Endothelial cell of umbilical vein (primary cell): ENCODE measurements at regions not wholly inside any gene's neighbourhood (a gene's known extent, or its start where the extent isn't known, plus 50 kb on each side); places are given as distances from the start of the nearest gene placed in this dataset.
"Not testable (repeated sequence)": the region's sequence is repeated elsewhere in the genome, so short reads cannot be mapped to it uniquely, and the experiment has no call there.

Experiments used
- BruUV-seq: library from RNA; stranded (reverse); fragments of 400-500 nt; replicated peaks from 2 replicates; lab custom pipeline; 2021; lab: Mats Ljungman, UMichigan
- CTCF ChIA-PET: fragments of 300-600, 350-600 bp; sonication (Branson Sonifier 250); formaldehyde crosslinking; loops from one replicate; lab custom pipeline; 2021; ENCODE audit warnings: antibody characterized with exemption, inconsistent platforms; lab: Charles Lee
- POLR2A ChIA-PET: fragments of 300-600, 350-600 bp; sonication (Branson Sonifier 250); formaldehyde crosslinking; loops from one replicate; lab custom pipeline; 2021; ENCODE audit warnings: antibody characterized with exemption, inconsistent platforms; lab: Charles Lee
- DNase-seq: peaks from one replicate; pipeline ENCODE4 v3.0.0-alpha.2; 2011; ENCODE audit warnings: low read depth, low spot score
- FAIRE-seq: peaks from 2 replicates; lab custom pipeline; 2011; peaks lifted over from hg19 to GRCh38; lab: Jason Lieb, UNC
- H2AFZ ChIP-seq: 2 replicates; pipeline ENCODE4 v1.6.0; 2012; ENCODE audit warnings: low read depth, low read length, control low read depth, inconsistent platforms
- H3K27ac ChIP-seq: 2 replicates; pipeline ENCODE4 v1.5.1; 2011; ENCODE audit warnings: low read depth, mild to moderate bottlenecking, control low read depth, low read length, moderate library complexity; ENCODE audit not compliant: insufficient read depth
- H3K27me3 ChIP-seq, 2 experiments: 2 replicates each; pipeline versions ENCODE4 v1.6.0 to v1.6.1; 2011; ENCODE audit warnings: low read length in 2 of 2, mixed read lengths in 1 of 2; ENCODE audit not compliant: control insufficient read depth in 2 of 2, insufficient read depth in 2 of 2
- H3K36me3 ChIP-seq, 2 experiments: 2 replicates in 1 of 2; 3 replicates in 1 of 2; pipeline ENCODE4 v1.5.1; 2011; ENCODE audit warnings: low read length in 2 of 2, mild to moderate bottlenecking in 1 of 2, moderate library complexity in 1 of 2; ENCODE audit not compliant: control insufficient read depth in 2 of 2, insufficient read depth in 2 of 2; ENCODE audit errors: extremely low read depth in 1 of 2
- H3K4me1 ChIP-seq: 3 replicates; pipeline ENCODE4 v1.5.1; 2011; ENCODE audit warnings: mild to moderate bottlenecking, low read length; ENCODE audit not compliant: control insufficient read depth, insufficient read depth; ENCODE audit errors: extremely low read depth
- H3K4me2 ChIP-seq: 2 replicates; pipeline ENCODE4 v1.6.1; 2011; ENCODE audit warnings: low read length, control low read depth, mixed read lengths; ENCODE audit not compliant: insufficient read depth
- H3K4me3 ChIP-seq, 3 experiments: fragments of 200-600 bp in 1 of 3; sonication (generic), shearing (Covaris generic) in 1 of 3; replicated peaks in 1 of 3; 2 replicates each; pipeline ENCODE4 v1.5.1; 2011 to 2016; ENCODE audit warnings: control low read depth in 3 of 3, low read length in 3 of 3, mild to moderate bottlenecking in 2 of 3, inconsistent platforms in 1 of 3, low read depth in 1 of 3, moderate library complexity in 1 of 3; ENCODE audit not compliant: insufficient read depth in 1 of 3
- H3K79me2 ChIP-seq: 2 replicates; pipeline ENCODE4 v1.6.0; 2012; ENCODE audit warnings: low read length, inconsistent platforms; ENCODE audit not compliant: control insufficient read depth, insufficient read depth
- H3K9ac ChIP-seq: replicated peaks from 2 replicates; pipeline ENCODE3; 2011; ENCODE audit warnings: low read length, control low read depth; ENCODE audit not compliant: insufficient read depth; ENCODE audit errors: extremely low read depth
- H3K9me1 ChIP-seq: replicated peaks from 3 replicates; pipeline ENCODE4 v1.6.0; 2011; ENCODE audit warnings: mild to moderate bottlenecking, low read length; ENCODE audit not compliant: control insufficient read depth, insufficient read depth; ENCODE audit errors: extremely low read depth
- H3K9me3 ChIP-seq: replicated peaks from 2 replicates; pipeline ENCODE4 v1.5.1; 2012; ENCODE audit warnings: low read length, inconsistent platforms; ENCODE audit not compliant: control insufficient read depth, insufficient read depth
- H4K20me1 ChIP-seq: replicated peaks from 2 replicates; pipeline ENCODE3; 2011; ENCODE audit warnings: mild to moderate bottlenecking, low read length; ENCODE audit not compliant: control insufficient read depth, insufficient read depth; ENCODE audit errors: extremely low read depth
- EZH2 ChIP-seq: IDR thresholded peaks from 2 replicates; pipeline ENCODE4 v1.6.1; 2012; ENCODE audit warnings: borderline replicate concordance, low read depth, mild to moderate bottlenecking, moderate library complexity, low read length, inconsistent platforms; ENCODE audit not compliant: severe bottlenecking
- FOS ChIP-seq: IDR thresholded peaks from 2 replicates; pipeline ENCODE4 v1.6.1; 2011; ENCODE audit warnings: mild to moderate bottlenecking, low read length, moderate library complexity, borderline replicate concordance; ENCODE audit not compliant: insufficient read depth
- GATA2 ChIP-seq: IDR thresholded peaks from 2 replicates; pipeline ENCODE4 v1.7.0; 2011; ENCODE audit warnings: low read depth, mild to moderate bottlenecking, moderate library complexity, mixed read lengths, low read length; ENCODE audit not compliant: insufficient read length, insufficient read depth
- JUN ChIP-seq: IDR thresholded peaks from 2 replicates; pipeline ENCODE4 v1.6.1; 2011; ENCODE audit warnings: borderline replicate concordance, low read depth; ENCODE audit not compliant: insufficient read length, insufficient read depth
- MAX ChIP-seq: IDR thresholded peaks from 2 replicates; pipeline ENCODE4 v1.6.1; 2011; ENCODE audit not compliant: insufficient read depth, insufficient read length
- MYC ChIP-seq: IDR thresholded peaks from one replicate; pipeline ENCODE4 v1.6.1; 2011; ENCODE audit warnings: mild to moderate bottlenecking, low read depth, low read length
- POLR2A ChIP-seq: IDR thresholded peaks from 2 replicates; pipeline ENCODE4 v1.6.1; 2012; ENCODE audit warnings: low read depth, mild to moderate bottlenecking, control low read depth, low read length
- POLR2AphosphoS5 ChIP-seq: IDR thresholded peaks from 2 replicates; pipeline ENCODE4 v1.6.1; 2012; ENCODE audit warnings: low read depth, mild to moderate bottlenecking, control low read depth, low read length, moderate library complexity; ENCODE audit not compliant: insufficient read depth
- dilution Hi-C: fragments of 300-500 bp; cut with MboI; formaldehyde crosslinking; loops from one replicate; pipeline ENCODE4 v1.15.0; 2019; ENCODE audit warnings: low sequenced_read_pairs; ENCODE audit not compliant: extremely low pct_ligation_motif_present
- intact Hi-C: fragments of 100-400 bp; cut with micrococcal nuclease; formaldehyde crosslinking; loops from one replicate; pipeline ENCODE4 v1.10.0; 2022
- TF ChIP-seq, protein P1 (sequence below), 2 donors: IDR thresholded peaks; 1 replicate in 1 of 2; 2 replicates in 1 of 2; pipeline ENCODE4 v1.5.1; 2011; ENCODE audit warnings: low read length in 2 of 2, mild to moderate bottlenecking in 2 of 2, moderate library complexity in 2 of 2, control low read depth in 1 of 2, inconsistent platforms in 1 of 2, low read depth in 1 of 2; ENCODE audit not compliant: insufficient read depth in 1 of 2; ENCODE audit errors: extremely low read depth in 1 of 2

DNA sequence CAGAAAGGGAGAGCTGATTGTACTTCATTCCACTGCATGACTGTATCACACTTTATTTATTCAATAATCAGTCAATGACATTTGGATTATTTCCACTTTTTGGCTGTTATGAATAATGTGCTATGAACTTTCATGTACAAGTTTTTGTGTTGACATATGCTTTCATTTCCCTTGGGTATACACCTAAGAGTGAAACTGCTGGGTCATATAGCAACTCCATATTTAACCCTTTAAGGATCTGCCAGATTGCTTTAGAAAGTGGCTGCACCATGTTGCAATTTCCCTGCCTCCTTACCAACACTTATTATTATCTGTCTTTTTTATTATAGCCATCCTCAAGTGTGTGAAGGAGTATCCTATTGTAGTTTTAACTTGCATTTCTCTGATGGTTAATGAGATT lies 108.8 kb upstream of the KCNK1 start:
- Histone ChIP-seq H3K79me2 (no peaks in the 10 kb centered on the region), H3K4me1 (no peaks in the 10 kb centered on the region), H3K27ac (no peak overlapping the region), H4K20me1 (no peaks in the 10 kb centered on the region), H3K9me1 (no peaks in the 10 kb centered on the region), H3K36me3 (no peaks in the 10 kb centered on the region), H3K9ac (no peak overlapping the region), H2AFZ (no peak overlapping the region), H3K4me3 (no peak overlapping the region), H3K4me2 (no peak overlapping the region), H3K9me3 (no peaks in the 10 kb centered on the region), H3K27me3 (no peaks in the 10 kb centered on the region)
- intact Hi-C loops: no loop called here
- ChIA-PET POLR2A (no interaction called here), CTCF (no interaction called here)
- dilution Hi-C loops: no loop called here
- TF ChIP-seq MYC (no peak), POLR2A (no peak), GATA2 (no peak), JUN (no peak), EZH2 (no peak), MAX (no peak), POLR2AphosphoS5 (no peak), FOS (no peak)
- TF ChIP-seq, protein P1, sequence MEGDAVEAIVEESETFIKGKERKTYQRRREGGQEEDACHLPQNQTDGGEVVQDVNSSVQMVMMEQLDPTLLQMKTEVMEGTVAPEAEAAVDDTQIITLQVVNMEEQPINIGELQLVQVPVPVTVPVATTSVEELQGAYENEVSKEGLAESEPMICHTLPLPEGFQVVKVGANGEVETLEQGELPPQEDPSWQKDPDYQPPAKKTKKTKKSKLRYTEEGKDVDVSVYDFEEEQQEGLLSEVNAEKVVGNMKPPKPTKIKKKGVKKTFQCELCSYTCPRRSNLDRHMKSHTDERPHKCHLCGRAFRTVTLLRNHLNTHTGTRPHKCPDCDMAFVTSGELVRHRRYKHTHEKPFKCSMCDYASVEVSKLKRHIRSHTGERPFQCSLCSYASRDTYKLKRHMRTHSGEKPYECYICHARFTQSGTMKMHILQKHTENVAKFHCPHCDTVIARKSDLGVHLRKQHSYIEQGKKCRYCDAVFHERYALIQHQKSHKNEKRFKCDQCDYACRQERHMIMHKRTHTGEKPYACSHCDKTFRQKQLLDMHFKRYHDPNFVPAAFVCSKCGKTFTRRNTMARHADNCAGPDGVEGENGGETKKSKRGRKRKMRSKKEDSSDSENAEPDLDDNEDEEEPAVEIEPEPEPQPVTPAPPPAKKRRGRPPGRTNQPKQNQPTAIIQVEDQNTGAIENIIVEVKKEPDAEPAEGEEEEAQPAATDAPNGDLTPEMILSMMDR (IDR thresholded peaks at IDR 0.05; ENCODE audit: extremely low read depth in 1 of 2, insufficient read depth in 1 of 2, low read depth in 1 of 2, low read length in 2 of 2): no peak
- FAIRE-seq (no peak), DNase-seq (no peak)
- no TSS peak for BruUV-seq

DNA sequence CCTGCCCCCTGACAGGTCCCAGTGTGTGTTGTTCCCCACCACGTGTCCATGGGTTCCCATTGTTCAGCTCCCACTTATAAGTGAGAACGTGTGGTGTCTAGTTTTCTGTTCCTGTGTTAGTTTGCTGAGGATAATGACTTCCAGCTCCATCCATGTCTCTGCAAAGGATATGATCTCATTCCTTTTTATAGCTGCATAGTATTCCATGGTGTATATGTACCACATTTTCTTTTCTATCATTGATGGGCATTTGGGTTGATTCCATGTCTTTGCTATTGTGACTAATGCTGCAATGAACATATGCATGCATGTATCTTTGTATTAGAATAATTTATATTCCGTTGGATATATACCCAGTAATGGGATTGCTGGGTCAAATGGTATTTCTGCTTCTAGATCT lies 108.0 kb upstream of the KCNK1 start:
- H3K27ac ChIP-seq, CTCF ChIA-PET, H3K9me3 ChIP-seq, BruUV-seq, H3K9ac ChIP-seq, intact Hi-C loops, H2AFZ ChIP-seq, dilution Hi-C loops, H3K27me3 ChIP-seq, H3K4me1 ChIP-seq, H3K36me3 ChIP-seq, H3K9me1 ChIP-seq, H4K20me1 ChIP-seq, H3K4me3 ChIP-seq, H3K4me2 ChIP-seq, H3K79me2 ChIP-seq, FAIRE-seq, DNase-seq, POLR2A ChIA-PET: not testable (repeated sequence)
